ENCODE measurements at regions not wholly inside any gene's neighbourhood (a gene's known extent, or its start where the extent isn't known, plus 50 kb on each side); places are given as distances from the start of the nearest gene placed in this dataset.

GRCh38 chr3:118347396-118348168 lies 687.1 kb downstream of the IGSF11 start:
- no peaks in the 10 kb centered on the region for H3K27me3 Mint-ChIP-seq (ENCODE audit: insufficient read depth)
- no peak overlapping the region for H3K27ac ChIP-seq (ENCODE audit: low read depth, low read length)
- no peak for DNase-seq

GRCh38 chr3:118348169-118348557 lies 686.5 kb downstream of the IGSF11 start:
- peaks cover 10% of the 10 kb centered on the region for H3K4me1 Mint-ChIP-seq
- no peaks in the 10 kb centered on the region for H3K36me3 Mint-ChIP-seq (ENCODE audit: low read depth)
- H3K4me3 Mint-ChIP-seq, result no peak overlapping the region
- Histone ChIP-seq H3K9me3 (ENCODE audit: control insufficient read depth, low read length) (peaks cover 8% of the 10 kb centered on the region), H3K9ac (ENCODE audit: extremely low read depth, low read length, poor library complexity, severe bottlenecking) (no peak overlapping the region), H3K27me3 (ENCODE audit: control insufficient read depth, insufficient read depth, low read length, poor library complexity, severe bottlenecking) (no peaks in the 10 kb centered on the region), H3K4me3 (ENCODE audit: low read length) (no peak overlapping the region), H3K27ac (ENCODE audit: low read depth, low read length) (no peak overlapping the region), H3K36me3 (ENCODE audit: control insufficient read depth, insufficient read depth, low read length) (no peaks in the 10 kb centered on the region), H3K4me1 (ENCODE audit: control insufficient read depth, insufficient read depth, low read length) (peaks cover 4% of the 10 kb centered on the region)
- no peak for TF ChIP-seq CTCF (conservative IDR thresholded peaks at IDR 0.05)
- WGBS, 2 experiments (ENCODE audit: insufficient coverage in 1 of 2, insufficient read length in 1 of 2), result 79% methylated on average over 1 of the region's 1 CpG; no CpG with 5 or more reads in 1 of the 2 experiments
- no peak overlapping the region for H3K27ac Mint-ChIP-seq
- DNase-seq, result no peak
- H3K9me3 Mint-ChIP-seq, result peaks cover 17% of the 10 kb centered on the region
- no peaks in the 10 kb centered on the region for H3K27me3 Mint-ChIP-seq (ENCODE audit: insufficient read depth)

More at GRCh38 chr3:118347396-118348168, 687.1 kb downstream of the IGSF11 start:
- H3K27me3 ChIP-seq (ENCODE audit: control insufficient read depth, insufficient read depth, low read length, poor library complexity, severe bottlenecking), result no peaks in the 10 kb centered on the region
- no peaks in the 10 kb centered on the region for H3K36me3 Mint-ChIP-seq (ENCODE audit: low read depth)
- peaks cover 4% of the 10 kb centered on the region for H3K4me1 ChIP-seq (ENCODE audit: control insufficient read depth, insufficient read depth, low read length)
- no peak overlapping the region for H3K27ac Mint-ChIP-seq
- H3K9me3 Mint-ChIP-seq, result peaks cover 13% of the 10 kb centered on the region
- H3K36me3 ChIP-seq (ENCODE audit: control insufficient read depth, insufficient read depth, low read length), result no peaks in the 10 kb centered on the region
- no peak overlapping the region for H3K9ac ChIP-seq (ENCODE audit: extremely low read depth, low read length, poor library complexity, severe bottlenecking)
- peaks cover 4% of the 10 kb centered on the region for H3K9me3 ChIP-seq (ENCODE audit: control insufficient read depth, low read length)
- no peak for TF ChIP-seq CTCF (conservative IDR thresholded peaks at IDR 0.05)
- H3K4me1 Mint-ChIP-seq, result peaks cover 10% of the 10 kb centered on the region
- no peak overlapping the region for H3K4me3 Mint-ChIP-seq
- no peak overlapping the region for H3K4me3 ChIP-seq (ENCODE audit: low read length)

GRCh38 chr3:118354556-118354955 lies 680.1 kb downstream of the IGSF11 start:
- H3K27me3 ChIP-seq (ENCODE audit: control insufficient read depth, insufficient read depth, low read length, poor library complexity, severe bottlenecking), result no peaks in the 10 kb centered on the region
- DNase-seq, result no peak
- TF ChIP-seq CTCF (conservative IDR thresholded peaks at IDR 0.05), result no peak
- no peaks in the 10 kb centered on the region for H3K36me3 ChIP-seq (ENCODE audit: control insufficient read depth, insufficient read depth, low read length)
- no peak overlapping the region for H3K9ac ChIP-seq (ENCODE audit: extremely low read depth, low read length, poor library complexity, severe bottlenecking)
- 85% methylated on average over 1 of the region's 1 CpG; no CpG with 5 or more reads in 1 of the 2 experiments for WGBS, 2 experiments (ENCODE audit: insufficient coverage in 1 of 2, insufficient read length in 1 of 2)
- H3K27ac Mint-ChIP-seq, result no peak overlapping the region
- H3K4me1 Mint-ChIP-seq, result no peaks in the 10 kb centered on the region
- H3K4me3 Mint-ChIP-seq, result no peak overlapping the region
- no peaks in the 10 kb centered on the region for H3K4me1 ChIP-seq (ENCODE audit: control insufficient read depth, insufficient read depth, low read length)
- peaks cover 10% of the 10 kb centered on the region for H3K36me3 Mint-ChIP-seq (ENCODE audit: low read depth)
- H3K9me3 Mint-ChIP-seq, result peaks cover 76% of the 10 kb centered on the region
- H3K9me3 ChIP-seq (ENCODE audit: control insufficient read depth, low read length), result peaks cover 60% of the 10 kb centered on the region
- no peaks in the 10 kb centered on the region for H3K27me3 Mint-ChIP-seq (ENCODE audit: insufficient read depth)
- no peak overlapping the region for H3K27ac ChIP-seq (ENCODE audit: low read depth, low read length)
- H3K4me3 ChIP-seq (ENCODE audit: low read length), result peak overlapping the region; percentile 15

Measured in endodermal cell (in vitro differentiated cells).